ENCODE measurements at regions not wholly inside any gene's neighbourhood (a gene's known extent, or its start where the extent isn't known, plus 50 kb on each side); places are given as distances from the start of the nearest gene placed in this dataset.

- H3K4me3 Mint-ChIP-seq: no peak overlapping the region
- ChIA-PET CTCF (no interaction called here), POLR2A (no interaction called here)
- H3K27ac Mint-ChIP-seq: no peak overlapping the region
- H3K4me1 Mint-ChIP-seq: no peaks in the 10 kb centered on the region
- peaks cover 3% of the 10 kb centered on the region for H3K9me3 Mint-ChIP-seq
- no peaks in the 10 kb centered on the region for H3K36me3 Mint-ChIP-seq (ENCODE audit: low read depth)
- DNase-seq: no peak
- H3K27me3 Mint-ChIP-seq: no peaks in the 10 kb centered on the region
These were observed 161.7 kb upstream of the CDH12 start for GRCh38 chr5:23014825-23015224.

GRCh38 chr5:23014266-23014665, 161.1 kb upstream of the CDH12 start:
- no peaks in the 10 kb centered on the region for H3K27me3 Mint-ChIP-seq
- DNase-seq: no peak
- H3K27ac Mint-ChIP-seq: no peak overlapping the region
- no peaks in the 10 kb centered on the region for H3K9me3 Mint-ChIP-seq
- ChIA-PET POLR2A (no interaction called here), CTCF (no interaction called here)
- no peaks in the 10 kb centered on the region for H3K36me3 Mint-ChIP-seq (ENCODE audit: low read depth)
- no peak overlapping the region for H3K4me3 Mint-ChIP-seq
- H3K4me1 Mint-ChIP-seq: no peaks in the 10 kb centered on the region

DNA sequence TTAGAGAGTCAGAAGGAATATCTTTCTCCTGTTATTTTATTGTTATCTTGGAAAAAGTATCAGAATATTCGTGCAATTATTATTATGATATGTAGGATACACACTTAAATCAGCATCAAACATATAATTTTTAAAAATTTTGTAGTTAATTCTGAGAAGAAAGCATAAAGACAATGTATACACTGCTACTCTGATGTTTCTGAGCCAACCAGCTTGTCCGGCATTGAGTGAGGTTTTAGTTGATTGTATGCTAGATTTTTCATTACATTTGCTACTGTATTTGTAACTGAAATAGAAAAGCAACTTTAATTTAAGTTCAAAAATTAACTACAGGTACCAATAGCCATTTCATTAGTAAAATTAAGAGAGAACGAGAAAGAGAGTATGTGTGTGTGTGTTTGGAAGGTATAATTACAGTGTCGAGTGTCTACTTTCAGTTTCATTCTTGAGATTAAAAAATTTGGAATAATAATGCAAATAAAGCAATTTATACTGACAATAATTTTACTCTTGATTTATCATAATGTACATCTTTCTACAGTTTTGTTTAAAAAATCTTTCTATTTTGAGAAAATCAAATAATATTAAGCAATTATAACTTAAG, 160.4 kb upstream of the CDH12 start:
- Mint-ChIP-seq H3K27me3 (no peaks in the 10 kb centered on the region), H3K9me3 (no peaks in the 10 kb centered on the region), H3K36me3 (ENCODE audit: low read depth) (no peaks in the 10 kb centered on the region), H3K4me1 (no peaks in the 10 kb centered on the region), H3K4me3 (peak overlapping the region; percentile 43), H3K27ac (no peak overlapping the region)
- CTCF ChIA-PET: no interaction called here
- DNase-seq: no peak
- POLR2A ChIA-PET: no interaction called here

- Mint-ChIP-seq H3K27me3 (no peaks in the 10 kb centered on the region), H3K27ac (no peak overlapping the region), H3K9me3 (no peaks in the 10 kb centered on the region), H3K4me1 (no peaks in the 10 kb centered on the region), H3K4me3 (peak overlapping the region; percentile 35), H3K36me3 (ENCODE audit: low read depth) (no peaks in the 10 kb centered on the region)
- POLR2A ChIA-PET: no interaction called here
- no peak for DNase-seq
- CTCF ChIA-PET: no interaction called here
These were observed 159.7 kb upstream of the CDH12 start for GRCh38 chr5:23012842-23013241.

DNA sequence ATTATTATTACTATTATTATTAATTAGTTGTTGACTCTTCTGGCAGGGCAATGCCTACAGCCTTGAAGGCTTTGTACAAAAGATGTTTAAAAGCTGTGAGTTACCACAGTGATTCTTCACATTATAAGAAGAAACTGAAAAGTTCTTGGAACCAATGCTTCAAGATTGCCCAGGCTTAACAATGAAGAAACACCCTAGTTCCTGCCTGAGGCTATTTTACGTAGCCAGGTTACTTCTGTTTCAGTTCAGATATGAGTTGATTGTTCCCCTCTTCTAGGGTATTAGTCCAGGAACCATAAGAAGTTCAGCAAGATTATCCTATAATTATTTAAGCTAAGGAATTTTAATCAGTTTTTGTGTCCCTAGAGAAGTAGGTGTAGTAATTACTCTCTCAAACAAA, 154.6 kb upstream of the CDH12 start:
- Mint-ChIP-seq H3K9me3 (no peaks in the 10 kb centered on the region), H3K4me1 (no peaks in the 10 kb centered on the region), H3K36me3 (ENCODE audit: low read depth) (no peaks in the 10 kb centered on the region), H3K27me3 (no peaks in the 10 kb centered on the region), H3K27ac (no peak overlapping the region), H3K4me3 (no peak overlapping the region)
- CTCF ChIA-PET: no interaction called here
- no peak for DNase-seq
- POLR2A ChIA-PET: no interaction called here

DNA sequence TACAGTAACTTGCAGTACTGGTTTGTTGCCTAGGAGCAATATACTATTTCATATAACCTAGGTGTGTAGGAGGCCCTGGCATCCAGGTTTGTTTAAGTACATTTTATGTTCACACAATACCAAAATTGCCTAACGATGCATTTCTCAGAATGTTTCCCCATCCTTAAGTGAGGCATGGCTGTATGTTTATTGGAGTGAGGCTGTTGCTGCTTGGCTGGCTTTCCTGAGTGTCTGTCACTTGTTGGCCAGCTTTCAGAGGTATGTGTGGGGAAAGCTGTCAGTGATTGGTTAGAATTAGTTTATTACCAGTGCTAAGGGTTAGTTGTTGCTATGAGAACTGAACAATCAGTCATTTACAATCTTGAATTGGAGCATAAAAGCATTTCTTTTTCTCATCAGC, 154.1 kb upstream of the CDH12 start:
- no peak for DNase-seq
- ChIA-PET CTCF (no interaction called here), POLR2A (no interaction called here)
- no peak overlapping the region for H3K4me3 Mint-ChIP-seq
- no peak overlapping the region for H3K27ac Mint-ChIP-seq
- H3K4me1 Mint-ChIP-seq: no peaks in the 10 kb centered on the region
- H3K27me3 Mint-ChIP-seq: no peaks in the 10 kb centered on the region
- no peaks in the 10 kb centered on the region for H3K9me3 Mint-ChIP-seq
- H3K36me3 Mint-ChIP-seq (ENCODE audit: low read depth): no peaks in the 10 kb centered on the region

- Mint-ChIP-seq H3K27me3 (no peaks in the 10 kb centered on the region), H3K36me3 (ENCODE audit: low read depth) (no peaks in the 10 kb centered on the region), H3K4me3 (no peak overlapping the region), H3K4me1 (no peaks in the 10 kb centered on the region), H3K27ac (no peak overlapping the region), H3K9me3 (peaks cover 2% of the 10 kb centered on the region)
- POLR2A ChIA-PET: no interaction called here
- no peak for DNase-seq
- CTCF ChIA-PET: no interaction called here
These were observed 148.0 kb upstream of the CDH12 start for GRCh38 chr5:23001120-23001519.

- H3K36me3 Mint-ChIP-seq (ENCODE audit: low read depth): no peaks in the 10 kb centered on the region
- no peaks in the 10 kb centered on the region for H3K27me3 Mint-ChIP-seq
- CTCF ChIA-PET: no interaction called here
- no peaks in the 10 kb centered on the region for H3K4me1 Mint-ChIP-seq
- no peak for DNase-seq
- POLR2A ChIA-PET: no interaction called here
- no peak overlapping the region for H3K4me3 Mint-ChIP-seq
- peaks cover 2% of the 10 kb centered on the region for H3K9me3 Mint-ChIP-seq
- no peak overlapping the region for H3K27ac Mint-ChIP-seq
These were observed 145.6 kb upstream of the CDH12 start for GRCh38 chr5:22998774-22999173.

GRCh38 chr5:22998362-22998761, 145.2 kb upstream of the CDH12 start:
- H3K27me3 Mint-ChIP-seq: no peaks in the 10 kb centered on the region
- H3K4me3 Mint-ChIP-seq: no peak overlapping the region
- H3K9me3 Mint-ChIP-seq: peaks cover 2% of the 10 kb centered on the region
- ChIA-PET POLR2A (no interaction called here), CTCF (no interaction called here)
- H3K27ac Mint-ChIP-seq: no peak overlapping the region
- no peak for DNase-seq
- H3K4me1 Mint-ChIP-seq: no peaks in the 10 kb centered on the region
- no peaks in the 10 kb centered on the region for H3K36me3 Mint-ChIP-seq (ENCODE audit: low read depth)

GRCh38 chr5:22988937-22989336, 135.8 kb upstream of the CDH12 start:
- DNase-seq: no peak
- Mint-ChIP-seq H3K4me1 (no peaks in the 10 kb centered on the region), H3K27me3 (no peaks in the 10 kb centered on the region), H3K9me3 (peaks cover 10% of the 10 kb centered on the region), H3K36me3 (ENCODE audit: low read depth) (no peaks in the 10 kb centered on the region), H3K27ac (no peak overlapping the region), H3K4me3 (no peak overlapping the region)
- ChIA-PET POLR2A (no interaction called here), CTCF (no interaction called here)

GRCh38 chr5:22986281-22986680, 133.1 kb upstream of the CDH12 start:
- H3K27me3 Mint-ChIP-seq: no peaks in the 10 kb centered on the region
- no peaks in the 10 kb centered on the region for H3K4me1 Mint-ChIP-seq
- POLR2A ChIA-PET: no interaction called here
- CTCF ChIA-PET: no interaction called here
- H3K9me3 Mint-ChIP-seq: peaks cover 7% of the 10 kb centered on the region
- no peak overlapping the region for H3K27ac Mint-ChIP-seq
- no peaks in the 10 kb centered on the region for H3K36me3 Mint-ChIP-seq (ENCODE audit: low read depth)
- H3K4me3 Mint-ChIP-seq: no peak overlapping the region
- DNase-seq: no peak

- Mint-ChIP-seq H3K27me3 (no peaks in the 10 kb centered on the region), H3K4me1 (no peaks in the 10 kb centered on the region), H3K27ac (no peak overlapping the region), H3K36me3 (ENCODE audit: low read depth) (no peaks in the 10 kb centered on the region), H3K9me3 (peaks cover 6% of the 10 kb centered on the region), H3K4me3 (no peak overlapping the region)
- ChIA-PET CTCF (no interaction called here), POLR2A (no interaction called here)
- no peak for DNase-seq
These were observed 132.3 kb upstream of the CDH12 start for GRCh38 chr5:22985446-22985845.

GRCh38 chr5:22970956-22971618, 117.9 kb upstream of the CDH12 start:
- ChIA-PET POLR2A (no interaction called here), CTCF (no interaction called here)
- Mint-ChIP-seq H3K4me1 (no peaks in the 10 kb centered on the region), H3K27ac (no peak overlapping the region), H3K9me3 (peaks cover 10% of the 10 kb centered on the region), H3K36me3 (ENCODE audit: low read depth) (no peaks in the 10 kb centered on the region), H3K4me3 (no peak overlapping the region), H3K27me3 (no peaks in the 10 kb centered on the region)
- DNase-seq: no peak

DNA sequence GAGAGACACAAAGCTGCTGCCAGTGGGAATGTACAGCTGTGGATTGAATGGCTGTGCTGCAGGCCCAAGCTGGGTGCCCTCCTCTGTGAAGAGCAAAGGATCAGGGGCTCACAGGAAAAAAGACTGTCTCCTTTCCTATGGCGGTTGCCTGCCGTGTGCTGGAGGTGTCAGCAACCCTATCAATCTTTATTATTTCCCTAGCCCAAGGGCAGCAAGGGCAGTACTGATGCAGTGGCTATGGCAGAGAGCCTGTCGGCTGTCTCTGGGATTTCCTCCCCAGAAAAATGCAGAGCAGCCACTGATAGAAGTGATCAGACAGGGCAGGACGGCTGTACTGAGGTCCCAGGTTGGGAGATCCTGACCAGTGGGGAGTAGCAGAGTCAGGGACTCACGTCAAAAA, 117.3 kb upstream of the CDH12 start:
- H3K36me3 Mint-ChIP-seq (ENCODE audit: low read depth): no peaks in the 10 kb centered on the region
- no peaks in the 10 kb centered on the region for H3K27me3 Mint-ChIP-seq
- no peaks in the 10 kb centered on the region for H3K4me1 Mint-ChIP-seq
- DNase-seq: no peak
- H3K4me3 Mint-ChIP-seq: no peak overlapping the region
- ChIA-PET POLR2A (no interaction called here), CTCF (no interaction called here)
- no peak overlapping the region for H3K27ac Mint-ChIP-seq
- H3K9me3 Mint-ChIP-seq: peaks cover 10% of the 10 kb centered on the region
